ENCODE measurements at regions not wholly inside any gene's neighbourhood (a gene's known extent, or its start where the extent isn't known, plus 50 kb on each side); places are given as distances from the start of the nearest gene placed in this dataset.

GRCh38 chr6:101086473-101086872 is 205.3 kb upstream of the ASCC3 start:
- no peak for TF ChIP-seq IRF2 (CRISPR knock-in tag; IDR thresholded peaks at IDR 0.05; ENCODE audit: borderline replicate concordance, low read depth)
- TF ChIP-seq, protein P1, sequence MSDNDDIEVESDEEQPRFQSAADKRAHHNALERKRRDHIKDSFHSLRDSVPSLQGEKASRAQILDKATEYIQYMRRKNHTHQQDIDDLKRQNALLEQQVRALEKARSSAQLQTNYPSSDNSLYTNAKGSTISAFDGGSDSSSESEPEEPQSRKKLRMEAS (CRISPR knock-in tag; IDR thresholded peaks at IDR 0.05) = no peak
- TF ChIP-seq, protein P2, sequence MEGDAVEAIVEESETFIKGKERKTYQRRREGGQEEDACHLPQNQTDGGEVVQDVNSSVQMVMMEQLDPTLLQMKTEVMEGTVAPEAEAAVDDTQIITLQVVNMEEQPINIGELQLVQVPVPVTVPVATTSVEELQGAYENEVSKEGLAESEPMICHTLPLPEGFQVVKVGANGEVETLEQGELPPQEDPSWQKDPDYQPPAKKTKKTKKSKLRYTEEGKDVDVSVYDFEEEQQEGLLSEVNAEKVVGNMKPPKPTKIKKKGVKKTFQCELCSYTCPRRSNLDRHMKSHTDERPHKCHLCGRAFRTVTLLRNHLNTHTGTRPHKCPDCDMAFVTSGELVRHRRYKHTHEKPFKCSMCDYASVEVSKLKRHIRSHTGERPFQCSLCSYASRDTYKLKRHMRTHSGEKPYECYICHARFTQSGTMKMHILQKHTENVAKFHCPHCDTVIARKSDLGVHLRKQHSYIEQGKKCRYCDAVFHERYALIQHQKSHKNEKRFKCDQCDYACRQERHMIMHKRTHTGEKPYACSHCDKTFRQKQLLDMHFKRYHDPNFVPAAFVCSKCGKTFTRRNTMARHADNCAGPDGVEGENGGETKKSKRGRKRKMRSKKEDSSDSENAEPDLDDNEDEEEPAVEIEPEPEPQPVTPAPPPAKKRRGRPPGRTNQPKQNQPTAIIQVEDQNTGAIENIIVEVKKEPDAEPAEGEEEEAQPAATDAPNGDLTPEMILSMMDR (IDR thresholded peaks at IDR 0.05) = no peak

All from WTC11 (cell line).